HL-60/S4 (cell line): ENCODE measurements at regions not wholly inside any gene's neighbourhood (a gene's known extent, or its start where the extent isn't known, plus 50 kb on each side); places are given as distances from the start of the nearest gene placed in this dataset.
"Not testable (repeated sequence)": the region's sequence is repeated elsewhere in the genome, so short reads cannot be mapped to it uniquely, and the experiment has no call there.

Source experiments
- in situ Hi-C: fragments of 300-500 bp; cut with MboI; formaldehyde crosslinking; loops from 2 replicates; pipeline ENCODE4 v1.14.3; 2022; ENCODE audit warnings: low sequenced_read_pairs

DNA sequence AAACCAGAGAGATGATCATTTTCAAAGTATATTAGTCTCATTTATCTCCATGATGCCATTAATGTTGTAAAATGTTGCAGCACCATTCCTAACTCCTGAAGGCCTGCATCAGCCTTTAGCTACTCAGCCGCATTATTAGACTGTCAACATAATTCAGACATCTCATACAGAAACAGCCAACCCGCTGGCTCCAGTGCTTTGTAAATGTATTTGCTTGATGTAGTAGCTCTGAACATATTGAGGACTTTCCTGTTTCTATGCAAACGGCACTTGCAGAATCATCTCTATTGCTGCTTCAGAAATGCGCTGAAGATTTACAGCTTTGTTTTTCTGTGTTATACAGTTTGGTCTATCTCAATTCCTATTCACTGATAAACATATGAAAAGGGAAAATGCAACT lies 372.2 kb downstream of the DSEL start:
- in situ Hi-C loops, result no loop called here

DNA sequence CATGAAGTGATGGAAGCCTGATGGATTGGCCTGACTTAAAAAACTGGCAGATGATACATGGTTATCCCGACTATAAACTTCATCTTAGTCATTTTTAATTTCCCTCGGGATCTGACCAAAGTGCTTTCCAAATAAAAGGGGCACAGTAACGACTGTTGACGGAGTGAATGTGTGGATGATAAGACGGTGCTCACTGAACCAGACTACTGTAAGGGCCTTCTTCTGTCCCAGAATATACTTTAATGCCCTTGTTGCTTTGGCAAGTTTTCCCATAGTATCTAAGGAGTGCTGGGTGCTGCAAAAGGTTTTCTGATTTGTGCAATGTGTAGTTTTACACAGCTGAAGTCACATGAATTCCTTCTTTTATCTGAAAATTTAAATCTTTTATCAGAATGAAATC lies 373.5 kb downstream of the DSEL start:
- in situ Hi-C loops, result no loop called here

DNA sequence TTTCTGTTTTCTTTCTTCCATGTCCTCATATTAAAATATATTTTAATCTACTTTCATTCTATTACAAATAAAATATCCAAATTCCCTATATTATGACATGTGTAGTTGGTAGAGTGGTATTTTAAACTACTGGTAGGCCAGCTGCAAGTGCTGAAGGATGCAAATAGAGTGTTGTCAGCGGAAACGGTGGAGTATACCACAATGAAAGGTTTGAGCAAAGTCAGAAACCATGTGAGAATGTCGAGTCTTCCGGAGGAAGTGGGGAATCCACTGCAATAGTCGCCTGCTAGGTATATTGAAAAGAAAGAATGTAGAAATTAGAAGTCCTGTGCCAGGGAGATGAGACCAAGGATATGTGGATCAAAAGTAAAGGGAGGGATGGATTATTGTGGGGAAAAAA lies 373.9 kb downstream of the DSEL start:
- in situ Hi-C loops, result no loop called here

DNA sequence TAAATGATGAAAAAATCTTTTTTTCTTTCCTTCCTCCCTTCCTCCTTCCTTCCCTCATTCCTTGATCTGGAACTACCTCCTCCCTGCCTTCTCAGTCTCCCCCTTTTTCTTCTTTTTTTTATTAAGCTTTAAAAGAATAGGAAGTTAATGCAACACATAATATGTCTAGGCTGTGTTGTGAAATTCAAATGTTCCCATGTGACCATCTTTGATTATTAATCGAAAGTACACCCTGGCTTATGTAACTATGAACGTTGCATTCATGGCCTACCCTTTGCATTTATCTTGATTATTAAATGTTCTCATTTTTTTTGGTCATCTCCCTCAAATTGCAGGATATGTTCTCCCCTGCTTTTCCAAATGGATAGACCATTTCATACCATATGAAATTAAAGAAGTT lies 376.0 kb downstream of the DSEL start:
- in situ Hi-C loops, result no loop called here

DNA sequence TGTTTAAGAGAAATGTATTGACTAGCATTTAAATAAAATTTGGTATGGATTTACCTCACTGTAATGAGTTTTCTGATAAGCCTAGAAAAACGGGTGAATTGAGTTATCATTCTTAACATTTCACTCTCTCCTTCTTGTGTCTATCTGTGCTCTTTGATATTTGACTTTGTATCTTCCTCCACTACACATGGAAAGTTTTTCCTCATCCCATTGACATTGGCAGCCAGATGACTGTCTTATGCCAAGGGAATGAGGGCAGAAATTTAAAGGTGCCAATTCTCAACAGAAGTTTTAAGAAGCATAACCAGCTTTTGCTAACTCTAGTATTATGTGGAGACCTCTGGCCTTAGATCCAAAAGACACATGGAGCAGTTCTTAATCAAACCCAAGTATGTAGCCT lies 376.6 kb downstream of the DSEL start:
- in situ Hi-C loops, result no loop called here

DNA sequence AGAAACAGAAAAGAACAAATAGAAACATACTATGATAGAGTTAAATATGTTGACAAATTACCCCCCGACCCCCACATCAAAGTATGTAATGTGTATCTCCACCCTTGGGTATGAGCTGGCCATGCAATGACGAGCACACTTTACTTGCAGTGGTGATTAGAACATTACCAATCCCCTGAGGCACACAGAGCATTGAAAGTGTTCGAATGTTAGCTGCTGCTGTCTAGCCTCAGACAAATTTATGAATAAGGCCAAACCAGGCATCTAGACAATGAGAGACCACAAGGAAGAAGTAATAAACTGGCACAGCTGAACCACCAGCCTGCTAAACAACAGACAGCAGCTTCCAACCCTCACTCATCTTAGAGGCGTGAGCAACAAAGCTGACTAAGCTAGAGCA lies 380.5 kb downstream of the DSEL start:
- in situ Hi-C loops, result no loop called here

DNA sequence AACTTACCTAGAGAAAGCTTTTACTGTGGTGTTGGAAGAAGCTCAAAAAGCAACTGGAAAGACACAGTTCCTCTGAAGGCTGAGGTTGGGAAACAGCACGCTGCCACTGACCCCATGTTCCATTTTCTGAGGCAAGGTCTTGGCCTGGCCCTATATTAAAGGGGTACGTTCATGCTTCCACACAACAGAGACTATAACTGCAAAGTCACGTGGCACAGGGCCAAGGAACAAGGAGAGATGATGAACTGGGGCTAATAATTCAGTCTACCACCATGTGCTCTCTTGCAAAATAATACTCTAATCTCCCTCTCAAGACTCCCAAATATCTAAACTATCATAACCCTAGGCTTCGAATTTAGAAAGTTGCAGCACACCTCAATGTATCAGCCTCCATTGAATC lies 381.6 kb downstream of the DSEL start:
- in situ Hi-C loops, result no loop called here

DNA sequence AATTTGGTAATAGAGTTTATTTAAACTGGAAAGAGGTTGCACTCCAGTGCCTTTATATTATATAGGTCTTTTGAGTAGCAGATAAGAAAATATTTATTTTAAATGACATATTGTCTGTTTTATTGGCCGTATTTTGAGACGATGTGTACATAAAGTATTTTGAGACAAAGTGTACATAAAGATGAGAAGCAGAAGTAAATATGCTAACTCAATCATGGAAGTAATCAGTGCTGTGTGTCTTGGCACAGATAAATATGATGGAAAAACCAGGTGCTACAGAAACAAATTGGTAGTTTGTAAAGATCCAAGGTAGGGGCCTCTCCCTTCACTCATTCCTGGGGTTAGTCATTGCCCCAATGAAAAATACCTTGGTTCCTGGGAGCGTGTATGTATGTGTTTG lies 382.9 kb downstream of the DSEL start:
- in situ Hi-C loops, result no loop called here

DNA sequence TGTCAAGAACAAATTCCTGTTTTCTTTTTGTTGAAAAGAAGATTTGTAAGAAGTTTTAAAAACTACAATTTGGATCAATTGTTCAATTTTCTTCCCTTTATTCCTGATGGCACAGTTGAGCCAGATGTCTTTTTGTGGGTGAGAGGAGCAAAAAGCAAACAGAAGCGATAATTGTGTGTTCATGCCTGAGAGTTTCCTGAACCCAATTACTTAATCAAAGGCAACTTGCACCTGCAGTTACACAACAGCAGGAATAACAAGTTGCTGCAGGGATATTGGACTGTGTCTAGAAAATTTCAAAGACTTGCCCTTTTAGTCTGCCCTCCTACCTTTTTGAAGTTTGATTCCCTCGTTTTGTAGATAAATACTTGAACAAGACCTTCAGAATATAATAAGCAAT lies 383.6 kb downstream of the DSEL start:
- in situ Hi-C loops, result no loop called here

DNA sequence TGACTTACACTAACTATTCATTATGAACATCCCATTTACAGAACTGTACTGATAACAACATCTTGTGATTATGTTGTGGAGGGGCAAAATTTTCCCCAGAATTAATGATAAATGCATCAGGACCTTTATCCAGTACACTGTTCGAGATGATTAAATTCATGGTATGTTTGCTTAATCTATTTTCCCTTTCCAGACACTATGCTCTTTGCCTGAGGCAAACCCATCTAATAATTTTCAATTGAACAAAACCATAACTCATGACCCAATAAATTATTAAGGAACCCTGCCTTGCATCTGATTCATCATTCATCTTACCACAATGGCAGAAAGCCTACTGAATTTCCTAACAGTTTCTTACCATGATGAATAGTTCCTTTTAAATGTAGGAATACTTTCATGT lies 385.0 kb downstream of the DSEL start:
- in situ Hi-C loops, result no loop called here

DNA sequence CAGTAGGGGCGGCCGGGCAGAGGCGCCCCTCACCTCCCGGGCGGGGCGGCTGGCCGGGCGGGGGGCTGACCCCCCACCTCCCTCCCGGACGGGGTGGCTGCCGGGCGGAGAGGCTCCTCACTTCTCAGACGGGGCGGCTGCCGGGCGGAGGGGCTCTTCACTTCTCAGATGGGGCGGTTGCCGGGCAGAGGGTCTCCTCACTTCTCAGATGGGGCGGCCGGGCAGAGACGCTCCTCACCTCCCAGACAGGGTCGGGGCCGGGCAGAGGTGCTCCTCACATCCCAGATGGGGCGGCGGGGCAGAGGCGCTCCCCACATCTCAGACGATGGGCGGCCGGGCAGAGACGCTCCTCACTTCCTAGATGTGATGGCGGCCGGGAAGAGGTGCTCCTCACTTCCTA lies 389.8 kb downstream of the DSEL start:
- in situ Hi-C loops, result not testable (repeated sequence)

DNA sequence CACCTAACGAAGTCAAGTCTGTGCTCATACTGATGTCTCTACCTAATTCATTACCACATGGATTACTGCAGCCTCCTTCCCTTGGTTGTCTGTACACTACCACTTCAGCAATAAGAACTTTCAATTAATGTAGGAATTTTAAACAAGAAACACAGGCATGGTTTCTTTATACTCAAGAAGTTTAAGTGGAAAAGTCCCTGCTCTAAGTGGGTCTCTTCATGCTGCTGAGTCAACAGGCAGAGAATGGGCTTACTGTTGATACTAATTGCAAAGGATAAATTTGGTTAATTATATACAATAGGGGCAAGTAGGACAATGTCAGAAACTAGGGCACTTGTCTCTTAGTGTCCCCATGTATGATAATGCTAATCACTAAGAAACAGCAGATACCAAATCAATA lies 392.6 kb downstream of the DSEL start:
- in situ Hi-C loops, result no loop called here

DNA sequence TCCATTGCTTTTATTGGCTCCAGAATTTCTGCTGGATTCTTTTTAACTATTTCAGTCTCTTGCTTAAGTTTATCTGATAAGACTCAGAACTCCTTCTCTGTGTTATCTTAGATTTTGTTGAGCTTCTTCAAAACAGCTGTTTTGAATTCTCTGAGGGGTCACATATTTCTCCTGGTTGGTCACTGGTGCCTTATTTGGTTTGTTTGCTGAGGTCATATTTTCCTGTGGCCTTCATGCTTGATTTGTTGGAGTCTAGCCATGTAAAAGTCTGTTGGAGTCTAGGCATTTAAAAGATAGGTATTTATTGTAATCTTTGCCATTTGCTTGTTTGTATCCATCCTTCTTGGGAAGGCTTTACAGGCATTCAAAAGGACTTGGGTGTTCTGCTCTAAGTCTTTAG lies 398.7 kb downstream of the DSEL start:
- in situ Hi-C loops, result no loop called here

DNA sequence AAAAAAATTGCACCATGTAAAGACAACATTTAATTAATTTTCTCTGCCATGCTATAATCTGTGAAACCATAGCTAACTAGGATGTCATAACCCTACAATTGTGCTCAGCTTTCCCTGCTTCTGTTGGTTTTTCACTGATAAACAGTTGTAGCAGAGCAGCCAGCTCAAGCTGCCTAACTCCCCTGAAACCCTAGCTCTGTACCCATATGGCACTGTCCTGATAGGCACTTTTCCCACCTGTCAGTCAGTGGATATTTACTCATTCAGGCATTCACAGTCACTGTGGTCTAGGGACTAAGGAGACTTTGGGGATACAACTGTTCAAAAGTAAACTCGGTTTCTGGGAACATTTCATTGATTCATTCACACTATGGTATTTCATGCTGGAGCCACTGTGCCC lies 407.0 kb downstream of the DSEL start:
- in situ Hi-C loops, result no loop called here

DNA sequence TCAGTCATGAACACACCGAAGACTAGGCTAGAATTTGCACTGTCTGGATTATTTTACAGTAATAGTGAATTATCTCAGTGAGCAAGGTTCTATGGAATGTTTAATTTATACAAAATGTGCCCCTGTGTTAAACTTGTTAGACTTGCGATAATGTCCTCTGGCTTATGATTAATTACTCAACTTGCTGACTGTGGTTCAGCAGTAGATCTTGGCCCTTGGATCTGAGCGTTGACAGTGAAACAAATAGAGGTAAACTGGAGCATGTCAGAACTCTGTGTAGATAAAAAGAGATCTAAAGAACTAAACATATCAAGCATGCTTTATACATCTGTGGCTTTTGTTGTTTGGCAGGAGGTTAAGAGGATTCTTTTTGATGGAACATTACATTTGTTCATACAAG lies 407.6 kb downstream of the DSEL start:
- in situ Hi-C loops, result no loop called here

DNA sequence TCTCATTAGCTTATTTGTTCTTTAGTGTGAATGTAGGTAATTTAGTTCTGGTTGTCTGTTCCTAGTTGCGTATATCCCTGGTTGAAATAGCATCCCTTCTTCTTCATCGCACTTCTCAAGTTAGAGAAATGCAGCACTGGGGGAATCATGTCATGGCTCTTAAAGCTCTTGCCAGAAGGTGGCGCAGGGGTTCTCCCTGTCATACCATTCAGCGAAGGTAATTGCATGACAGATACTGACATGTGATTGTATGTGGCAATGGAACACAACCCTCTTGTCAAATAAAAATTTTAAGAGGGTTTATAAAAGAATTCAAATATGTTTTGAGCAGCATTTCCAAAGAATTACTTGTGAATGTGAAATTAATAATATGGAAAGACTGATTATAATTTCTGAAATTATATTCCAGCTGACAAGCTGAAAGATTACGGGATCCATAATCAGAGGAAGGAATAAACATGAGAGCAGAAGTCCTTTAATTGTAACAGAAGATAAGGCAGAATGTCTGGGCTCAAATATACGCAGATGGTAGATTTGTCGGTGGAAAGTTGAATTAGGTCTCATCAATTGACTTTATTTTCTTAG lies 411.7 kb downstream of the DSEL start:
- in situ Hi-C loops, result no loop called here

DNA sequence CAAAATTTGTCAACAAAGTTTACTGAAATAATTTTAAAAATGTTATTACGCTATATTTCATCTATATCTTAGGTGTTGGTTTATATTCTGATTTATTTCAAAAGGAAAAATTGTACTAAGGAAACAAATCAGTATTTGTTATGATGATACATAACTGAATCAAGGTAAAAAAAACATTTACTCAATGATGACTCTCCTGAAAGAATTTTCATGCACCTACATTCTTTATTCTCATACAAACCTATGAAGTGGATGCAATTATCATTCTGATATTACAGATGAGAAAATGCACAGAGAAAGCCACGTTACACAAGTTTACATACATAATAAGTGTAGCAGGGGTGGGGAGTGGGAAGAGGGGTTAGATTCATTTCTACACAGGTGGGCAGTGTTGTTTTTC lies 422.4 kb downstream of the DSEL start:
- in situ Hi-C loops, result no loop called here

DNA sequence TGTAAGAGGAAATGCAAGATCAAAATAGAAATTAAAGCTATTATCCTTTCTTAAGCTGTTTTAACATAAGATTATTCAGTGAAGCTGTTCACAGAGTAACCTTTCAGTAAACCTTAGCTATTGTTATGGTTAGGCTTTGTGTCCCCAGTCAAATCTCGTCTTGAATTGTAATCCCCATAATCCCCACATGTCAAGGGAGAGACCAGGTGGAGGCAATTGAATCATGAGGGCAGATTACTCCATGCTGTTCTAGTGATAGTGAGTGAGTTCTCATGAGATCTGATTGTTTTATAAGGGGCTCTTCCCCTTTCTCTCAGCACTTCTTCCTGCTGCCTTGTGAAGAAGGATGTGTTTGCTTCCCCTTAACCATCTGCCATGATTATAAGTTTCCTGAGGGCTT lies 424.4 kb downstream of the DSEL start:
- in situ Hi-C loops, result no loop called here

DNA sequence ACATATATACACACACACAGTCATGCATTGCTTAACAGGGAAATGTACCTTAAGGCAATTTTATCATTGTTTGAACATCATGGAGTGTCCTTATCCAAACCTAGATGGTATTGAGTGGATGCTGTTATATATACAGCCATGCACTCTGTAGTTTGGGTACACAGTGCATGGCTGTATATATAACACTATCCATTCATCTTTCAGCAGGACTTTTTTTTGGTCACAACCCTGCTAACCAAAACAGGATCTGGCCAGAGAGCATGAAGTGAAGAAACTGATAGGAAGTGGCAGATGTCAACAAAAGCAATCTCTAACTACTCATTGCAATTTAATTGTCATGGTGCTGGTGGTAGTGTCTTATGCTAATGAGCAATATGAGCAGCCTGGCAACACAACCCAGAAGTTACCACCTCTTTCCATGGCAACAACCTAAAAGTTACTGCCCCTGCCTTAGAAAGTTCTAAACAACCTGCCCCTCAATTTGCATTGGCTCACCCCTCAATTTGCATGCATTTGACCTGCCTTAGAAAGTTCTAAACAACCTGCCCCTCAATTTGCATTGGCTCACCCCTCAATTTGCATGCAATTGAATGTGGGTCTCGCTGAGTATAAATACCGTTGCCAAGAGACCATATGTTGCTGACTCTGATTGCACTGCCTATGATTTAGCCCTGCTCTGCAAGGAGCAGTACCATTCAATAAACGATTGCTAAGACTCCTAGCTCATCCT lies 434.9 kb downstream of the DSEL start:
- in situ Hi-C loops, result no loop called here

DNA sequence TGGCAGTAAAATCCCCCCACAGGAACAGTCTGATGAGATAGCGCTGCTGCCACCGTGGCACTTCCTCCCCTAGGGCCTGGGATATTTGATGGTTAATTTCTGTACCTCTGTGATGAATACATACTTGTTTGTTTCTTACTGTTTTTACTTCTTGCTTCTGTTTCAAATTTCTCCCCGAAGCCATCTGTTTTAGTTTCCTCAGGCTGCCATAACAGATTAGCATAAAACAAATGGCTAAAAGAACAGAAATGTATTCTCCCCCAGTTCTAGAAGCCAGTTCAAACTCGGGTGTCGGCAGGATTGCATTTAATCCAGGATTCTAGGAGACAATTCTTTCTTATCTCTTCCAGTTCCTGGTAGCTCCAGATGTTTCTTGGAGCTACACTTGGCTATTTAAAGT lies 435.9 kb downstream of the DSEL start:
- in situ Hi-C loops, result no loop called here

DNA sequence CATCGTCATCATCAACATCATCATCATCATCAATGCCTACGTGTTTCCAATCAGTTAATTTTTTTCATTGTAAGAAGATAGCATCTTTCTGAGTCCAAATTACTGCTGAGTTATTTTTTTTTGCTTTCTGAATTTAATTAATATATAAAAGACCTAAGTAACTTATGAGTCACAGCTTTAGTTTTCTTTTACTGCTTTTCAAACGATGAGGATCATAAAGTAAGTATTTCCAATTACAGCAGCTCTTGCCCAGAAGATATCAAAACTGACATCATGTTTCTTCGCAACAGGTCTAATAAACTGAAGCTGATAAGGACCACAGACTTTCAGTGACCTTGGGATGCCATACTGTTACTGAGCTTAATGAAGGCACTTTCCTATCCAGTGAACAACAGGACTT lies 442.2 kb downstream of the DSEL start:
- in situ Hi-C loops, result no loop called here

DNA sequence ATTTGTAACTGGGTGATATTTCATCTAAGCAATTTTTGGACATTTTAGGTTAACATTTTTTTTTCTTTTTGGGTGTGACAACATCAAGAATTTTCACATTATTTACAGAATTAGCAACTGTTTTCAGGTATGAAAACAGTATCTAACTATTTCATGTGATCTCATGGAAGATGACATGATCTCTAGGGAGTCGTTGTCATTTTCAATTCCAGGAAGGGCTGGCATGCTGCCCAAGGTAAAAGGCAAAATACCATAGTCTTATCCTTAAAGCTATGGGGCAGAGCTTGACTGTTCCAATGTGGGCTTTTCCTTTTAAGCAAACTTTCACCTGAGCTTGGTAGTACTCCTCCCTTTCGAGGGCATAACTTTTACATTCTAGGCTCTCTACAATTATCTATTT lies 443.7 kb downstream of the DSEL start:
- in situ Hi-C loops, result no loop called here

DNA sequence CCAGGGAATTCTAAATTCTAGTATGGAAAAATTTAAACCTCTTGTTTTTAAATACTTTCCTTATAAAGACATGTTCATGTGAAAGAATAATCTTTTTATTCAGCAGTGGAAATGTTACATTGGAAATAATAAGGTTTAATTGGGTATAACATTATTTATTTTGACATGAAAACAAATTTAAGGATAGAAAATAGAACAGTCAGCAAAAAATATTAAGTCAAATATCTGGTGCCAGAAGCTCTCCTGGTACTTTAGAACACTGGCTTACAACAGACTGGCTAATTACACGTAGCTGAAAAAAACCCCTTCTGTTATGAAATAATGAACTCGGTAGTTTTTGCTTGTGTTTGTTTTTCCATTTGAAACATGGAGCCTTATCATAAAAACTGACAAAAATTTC lies 447.9 kb downstream of the DSEL start:
- in situ Hi-C loops, result no loop called here
